IPS-18c (cell line): ENCODE measurements at regions not wholly inside any gene's neighbourhood (a gene's known extent, or its start where the extent isn't known, plus 50 kb on each side); places are given as distances from the start of the nearest gene placed in this dataset.
"Not testable (repeated sequence)": the region's sequence is repeated elsewhere in the genome, so short reads cannot be mapped to it uniquely, and the experiment has no call there.

Experiments
- H3K4me3 ChIP-seq: 2 replicates; pipeline ENCODE4 v1.7.0; 2013; ENCODE audit warnings: low read depth, mild to moderate bottlenecking, low read length, moderate library complexity; ENCODE audit not compliant: insufficient read depth
- H3K9me3 ChIP-seq: one replicate; pipeline ENCODE4 v1.6.1; 2013; ENCODE audit warnings: mild to moderate bottlenecking, low read length, moderate library complexity; ENCODE audit not compliant: control insufficient read depth, insufficient read depth

- Histone ChIP-seq H3K4me3 (no peak overlapping the region), H3K9me3 (no peaks in the 10 kb centered on the region)
These were observed 255.7 kb upstream of the MKLN1 start for GRCh38 chr7:131071786-131072504.

GRCh38 chr7:131072505-131073091 lies 255.1 kb upstream of the MKLN1 start:
- Histone ChIP-seq H3K4me3 (no peak overlapping the region), H3K9me3 (no peaks in the 10 kb centered on the region)

GRCh38 chr7:131074043-131074442 lies 253.6 kb upstream of the MKLN1 start:
- Histone ChIP-seq H3K4me3 (no peak overlapping the region), H3K9me3 (no peaks in the 10 kb centered on the region)

DNA sequence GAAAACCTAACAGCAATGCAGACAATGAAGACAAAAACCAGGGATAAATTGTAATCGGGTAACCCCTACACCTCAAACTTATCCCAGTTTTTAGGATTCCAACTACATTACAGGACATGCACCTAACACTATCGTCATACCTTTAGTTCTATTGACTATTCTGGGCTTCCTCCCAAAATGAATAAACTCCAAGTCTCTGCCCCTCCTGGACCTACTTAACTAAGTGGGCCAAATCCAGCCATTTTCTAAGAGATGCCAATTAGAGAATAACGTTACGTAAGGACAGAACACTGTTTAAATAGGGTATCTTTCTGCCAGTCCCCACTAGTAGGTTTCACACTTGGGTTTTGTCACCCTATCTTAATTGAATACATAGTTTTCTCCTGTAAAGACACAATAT lies 253.1 kb upstream of the MKLN1 start:
- Histone ChIP-seq H3K9me3 (no peaks in the 10 kb centered on the region), H3K4me3 (no peak overlapping the region)

GRCh38 chr7:131075406-131075805 lies 252.3 kb upstream of the MKLN1 start:
- Histone ChIP-seq H3K4me3 (no peak overlapping the region), H3K9me3 (no peaks in the 10 kb centered on the region)

- Histone ChIP-seq H3K9me3 (no peaks in the 10 kb centered on the region), H3K4me3 (no peak overlapping the region)
These were observed 251.6 kb upstream of the MKLN1 start for GRCh38 chr7:131076032-131076431.

GRCh38 chr7:131076711-131077181 lies 250.9 kb upstream of the MKLN1 start:
- H3K9me3 ChIP-seq, result no peaks in the 10 kb centered on the region
- no peak overlapping the region for H3K4me3 ChIP-seq

GRCh38 chr7:131077735-131078134 lies 249.9 kb upstream of the MKLN1 start:
- Histone ChIP-seq H3K9me3 (no peaks in the 10 kb centered on the region), H3K4me3 (no peak overlapping the region)

GRCh38 chr7:131080754-131081153 lies 246.9 kb upstream of the MKLN1 start:
- H3K9me3 ChIP-seq, result no peaks in the 10 kb centered on the region
- no peak overlapping the region for H3K4me3 ChIP-seq

- H3K9me3 ChIP-seq, result no peaks in the 10 kb centered on the region
- no peak overlapping the region for H3K4me3 ChIP-seq
These were observed 246.4 kb upstream of the MKLN1 start for GRCh38 chr7:131081308-131081707.

DNA sequence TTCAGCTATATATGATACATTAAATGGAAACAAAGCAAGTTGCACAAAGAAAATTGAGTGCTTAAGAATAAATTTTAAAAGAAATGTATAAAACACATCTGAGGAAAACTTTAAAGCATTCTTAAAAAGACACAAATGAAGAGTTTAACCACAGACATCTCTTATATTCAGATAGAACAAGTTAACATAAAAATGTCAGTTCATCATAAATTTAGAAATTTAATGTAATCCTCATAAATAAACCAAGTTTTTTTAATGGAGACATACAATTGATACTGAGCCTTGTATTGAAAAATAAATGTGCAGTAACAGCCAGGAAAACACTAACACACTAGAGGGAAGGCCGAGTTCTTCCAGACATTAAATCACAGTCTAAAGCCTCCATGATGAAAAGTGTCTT lies 243.9 kb upstream of the MKLN1 start:
- no peak overlapping the region for H3K4me3 ChIP-seq
- H3K9me3 ChIP-seq, result no peaks in the 10 kb centered on the region

GRCh38 chr7:131084336-131084735 lies 243.3 kb upstream of the MKLN1 start:
- not testable (repeated sequence) for H3K9me3 ChIP-seq, H3K4me3 ChIP-seq

GRCh38 chr7:131087756-131088658 lies 239.7 kb upstream of the MKLN1 start:
- Histone ChIP-seq H3K9me3 (no peaks in the 10 kb centered on the region), H3K4me3 (no peak overlapping the region)

DNA sequence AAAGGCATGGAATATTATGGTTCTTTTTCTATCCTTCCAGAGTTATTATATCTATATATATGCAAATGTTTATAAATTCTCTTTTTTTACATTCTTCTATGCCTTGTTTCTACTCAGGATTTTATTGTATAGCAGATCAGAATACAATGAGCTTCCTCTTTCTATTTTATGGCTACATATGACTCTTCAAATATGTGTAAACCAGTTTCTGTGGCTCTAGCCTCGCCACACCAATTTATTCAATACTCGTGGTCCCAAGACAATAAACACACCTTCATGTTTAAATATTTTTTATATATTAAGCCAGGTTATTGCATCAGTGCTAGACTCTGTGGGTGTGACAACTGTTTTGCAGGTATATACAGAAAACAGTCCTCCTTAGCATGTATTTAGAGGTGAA lies 237.5 kb upstream of the MKLN1 start:
- no peaks in the 10 kb centered on the region for H3K9me3 ChIP-seq
- no peak overlapping the region for H3K4me3 ChIP-seq

DNA sequence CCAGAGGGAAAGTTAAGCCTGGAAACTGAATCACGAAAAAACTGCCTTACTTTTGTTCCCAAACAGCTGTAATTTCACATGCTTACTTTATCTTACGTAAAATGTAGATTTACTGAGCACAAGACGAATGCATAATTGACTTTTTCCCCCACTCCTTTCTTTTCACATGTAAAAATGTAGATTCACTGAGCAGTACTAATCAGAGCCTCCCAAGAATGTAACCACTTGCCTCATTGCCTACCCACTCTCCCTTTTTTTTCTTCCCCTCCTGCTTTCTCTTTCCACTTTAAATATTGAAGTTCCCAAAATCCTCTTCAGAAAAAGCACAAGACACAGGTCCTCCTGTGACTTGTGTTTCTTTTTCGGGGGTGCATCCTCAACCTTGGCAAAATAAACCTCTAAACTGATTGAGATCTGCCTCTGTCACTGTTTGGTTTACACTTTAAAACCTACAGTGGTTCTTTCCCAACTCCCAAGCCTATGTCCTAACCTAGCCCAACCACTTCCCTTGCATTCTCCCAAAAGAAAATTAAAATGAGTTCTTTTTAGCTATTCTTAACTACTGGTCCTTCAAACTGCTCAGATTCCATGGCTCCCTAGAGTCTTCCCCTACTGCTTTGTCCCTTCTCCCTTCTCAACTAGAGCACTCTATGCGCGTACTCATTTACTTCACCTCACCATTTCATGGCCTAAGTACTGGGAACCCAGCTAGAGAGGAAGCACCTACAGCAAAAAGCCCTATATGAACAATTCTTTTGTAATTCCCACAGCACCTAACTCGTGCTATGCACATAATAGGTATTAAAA lies 236.6 kb upstream of the MKLN1 start:
- H3K9me3 ChIP-seq, result no peaks in the 10 kb centered on the region
- no peak overlapping the region for H3K4me3 ChIP-seq

- no peaks in the 10 kb centered on the region for H3K9me3 ChIP-seq
- no peak overlapping the region for H3K4me3 ChIP-seq
These were observed 233.0 kb upstream of the MKLN1 start for GRCh38 chr7:131094685-131095084.

DNA sequence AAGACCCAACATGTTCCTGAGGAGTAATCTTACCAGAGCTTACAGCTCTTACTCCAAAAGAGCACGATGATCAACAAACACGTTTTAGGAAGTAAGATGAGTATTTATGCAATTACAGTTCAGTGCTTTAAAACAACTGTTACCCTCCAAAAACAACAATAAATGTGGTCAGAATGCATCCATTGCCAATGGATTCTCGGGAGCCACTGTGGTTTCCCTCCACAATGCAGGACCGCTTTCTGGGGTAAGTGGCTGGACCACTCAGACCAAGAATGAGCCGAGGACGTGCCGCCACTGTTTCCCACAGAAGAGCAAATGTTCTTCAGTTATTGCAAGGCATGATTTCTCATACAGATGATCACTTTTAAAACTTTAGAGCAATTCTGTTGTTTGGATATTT lies 232.3 kb upstream of the MKLN1 start:
- H3K4me3 ChIP-seq, result no peak overlapping the region
- no peaks in the 10 kb centered on the region for H3K9me3 ChIP-seq
